ENCODE measurements at regions not wholly inside any gene's neighbourhood (a gene's known extent, or its start where the extent isn't known, plus 50 kb on each side); places are given as distances from the start of the nearest gene placed in this dataset.

DNA sequence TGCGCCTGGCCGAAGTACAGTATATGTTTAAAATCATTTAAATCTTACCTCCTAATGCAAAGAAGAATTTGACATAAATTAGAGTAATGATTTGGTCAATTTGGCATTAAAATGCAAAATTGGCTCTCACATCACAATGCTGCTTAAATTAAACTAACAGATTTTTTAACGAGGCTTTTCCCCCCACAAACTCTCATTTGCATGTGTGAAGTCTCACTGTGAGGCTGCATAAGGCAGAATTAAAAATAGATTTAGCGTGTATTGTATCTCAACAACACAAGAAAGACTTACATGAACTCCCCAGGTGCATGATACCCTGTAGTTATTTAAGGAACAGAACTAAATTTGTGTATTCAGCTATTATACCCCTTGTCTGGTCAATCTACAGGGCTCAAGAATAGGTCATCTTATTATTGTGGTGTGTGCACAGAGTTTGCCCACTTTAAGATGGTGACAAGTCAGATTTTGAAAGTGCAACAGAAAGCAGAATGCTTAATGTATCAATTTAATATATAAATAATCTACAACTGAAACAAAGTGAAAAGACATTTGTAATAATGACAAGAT lies 897.9 kb downstream of the EPHA3 start:
- no peaks in the 10 kb centered on the region for H3K36me3 ChIP-seq (ENCODE audit: control insufficient read depth in 4 of 4, insufficient read depth in 4 of 4, low read length in 4 of 4)
- DNase-seq: no peak
- no peak for ATAC-seq (ENCODE audit: insufficient read depth, low FRiP score)
- H3K27me3 ChIP-seq (ENCODE audit: control insufficient read depth in 3 of 3, insufficient read depth in 3 of 3, low read length in 2 of 3): no peaks in the 10 kb centered on the region
- H3K4me3 ChIP-seq: no peak overlapping the region
- WGBS, 2 donors: 90 to 91% methylated on average over 4 of the region's 4 CpGs
- H3K9ac ChIP-seq (ENCODE audit: insufficient read depth in 1 of 2, low read length in 2 of 2): no peak overlapping the region
- TF ChIP-seq, protein P1, sequence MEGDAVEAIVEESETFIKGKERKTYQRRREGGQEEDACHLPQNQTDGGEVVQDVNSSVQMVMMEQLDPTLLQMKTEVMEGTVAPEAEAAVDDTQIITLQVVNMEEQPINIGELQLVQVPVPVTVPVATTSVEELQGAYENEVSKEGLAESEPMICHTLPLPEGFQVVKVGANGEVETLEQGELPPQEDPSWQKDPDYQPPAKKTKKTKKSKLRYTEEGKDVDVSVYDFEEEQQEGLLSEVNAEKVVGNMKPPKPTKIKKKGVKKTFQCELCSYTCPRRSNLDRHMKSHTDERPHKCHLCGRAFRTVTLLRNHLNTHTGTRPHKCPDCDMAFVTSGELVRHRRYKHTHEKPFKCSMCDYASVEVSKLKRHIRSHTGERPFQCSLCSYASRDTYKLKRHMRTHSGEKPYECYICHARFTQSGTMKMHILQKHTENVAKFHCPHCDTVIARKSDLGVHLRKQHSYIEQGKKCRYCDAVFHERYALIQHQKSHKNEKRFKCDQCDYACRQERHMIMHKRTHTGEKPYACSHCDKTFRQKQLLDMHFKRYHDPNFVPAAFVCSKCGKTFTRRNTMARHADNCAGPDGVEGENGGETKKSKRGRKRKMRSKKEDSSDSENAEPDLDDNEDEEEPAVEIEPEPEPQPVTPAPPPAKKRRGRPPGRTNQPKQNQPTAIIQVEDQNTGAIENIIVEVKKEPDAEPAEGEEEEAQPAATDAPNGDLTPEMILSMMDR (IDR thresholded peaks at IDR 0.05; ENCODE audit: control extremely low read depth, extremely low read depth): no peak
- H3K27ac ChIP-seq (ENCODE audit: low read depth in 1 of 2, low read length in 1 of 2): no peak overlapping the region
- peaks cover 0 to 22% (median 7%) of the 10 kb centered on the region in 5 donors for H3K4me1 ChIP-seq (ENCODE audit: control insufficient read depth in 5 of 5, insufficient read depth in 5 of 5, low read length in 5 of 5)
- no peaks in the 10 kb centered on the region for H3K9me3 ChIP-seq (ENCODE audit: control insufficient read depth in 4 of 4, insufficient read depth in 3 of 4, low read length in 3 of 4)

DNA sequence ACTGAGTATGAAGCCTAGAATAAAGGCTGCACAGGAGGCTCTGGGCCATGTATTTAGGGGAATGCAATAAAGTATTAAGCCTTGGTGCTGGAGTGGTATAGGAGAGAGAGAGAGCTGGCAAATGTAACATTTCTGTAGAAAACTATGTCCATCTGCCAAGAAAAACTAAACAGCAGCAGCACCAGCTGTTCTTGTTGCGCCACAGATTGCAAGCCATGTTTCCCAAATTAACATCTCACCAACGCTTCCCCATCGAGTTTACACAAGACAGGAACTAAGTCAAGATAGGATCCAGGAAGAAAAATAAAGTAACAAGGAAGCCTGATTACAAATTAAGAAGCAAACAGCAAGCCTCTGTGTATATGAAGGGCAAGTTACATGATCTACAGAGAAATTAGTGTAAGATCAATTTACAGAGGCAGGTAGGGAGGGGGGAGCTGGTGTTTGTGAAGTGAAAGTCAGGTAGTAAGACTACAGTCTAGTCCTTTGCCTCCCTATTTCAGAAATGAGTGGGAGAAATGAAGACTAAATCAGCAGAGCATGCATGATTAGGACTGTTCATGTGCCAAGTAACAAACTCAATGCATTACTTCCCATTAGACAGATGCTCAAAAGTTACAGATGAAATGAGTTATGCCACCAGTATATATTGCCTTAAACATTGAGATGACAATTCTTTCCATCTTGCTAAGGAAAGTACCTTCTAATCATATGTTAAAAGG lies 900.5 kb downstream of the EPHA3 start:
- H3K36me3 ChIP-seq (ENCODE audit: control insufficient read depth in 4 of 4, insufficient read depth in 4 of 4, low read length in 4 of 4): no peaks in the 10 kb centered on the region
- 13% methylated on average over 3 of the region's 3 CpGs for WGBS, 2 donors
- no peak overlapping the region for H3K9ac ChIP-seq (ENCODE audit: insufficient read depth in 1 of 2, low read length in 2 of 2)
- no peak overlapping the region for H3K27ac ChIP-seq (ENCODE audit: low read depth in 1 of 2, low read length in 1 of 2)
- DNase-seq: peak; percentile 89 to 97 (median 96)
- no peak overlapping the region for H3K4me3 ChIP-seq
- TF ChIP-seq, protein P1 (IDR thresholded peaks at IDR 0.05; ENCODE audit: control extremely low read depth, extremely low read depth): no peak
- ATAC-seq (ENCODE audit: insufficient read depth, low FRiP score): no peak
- no peaks in the 10 kb centered on the region for H3K9me3 ChIP-seq (ENCODE audit: control insufficient read depth in 4 of 4, insufficient read depth in 3 of 4, low read length in 3 of 4)
- H3K4me1 ChIP-seq (ENCODE audit: control insufficient read depth in 5 of 5, insufficient read depth in 5 of 5, low read length in 5 of 5): peaks cover 1 to 36% (median 17%) of the 10 kb centered on the region in 5 donors
- H3K27me3 ChIP-seq (ENCODE audit: control insufficient read depth in 3 of 3, insufficient read depth in 3 of 3, low read length in 2 of 3): no peaks in the 10 kb centered on the region

DNA sequence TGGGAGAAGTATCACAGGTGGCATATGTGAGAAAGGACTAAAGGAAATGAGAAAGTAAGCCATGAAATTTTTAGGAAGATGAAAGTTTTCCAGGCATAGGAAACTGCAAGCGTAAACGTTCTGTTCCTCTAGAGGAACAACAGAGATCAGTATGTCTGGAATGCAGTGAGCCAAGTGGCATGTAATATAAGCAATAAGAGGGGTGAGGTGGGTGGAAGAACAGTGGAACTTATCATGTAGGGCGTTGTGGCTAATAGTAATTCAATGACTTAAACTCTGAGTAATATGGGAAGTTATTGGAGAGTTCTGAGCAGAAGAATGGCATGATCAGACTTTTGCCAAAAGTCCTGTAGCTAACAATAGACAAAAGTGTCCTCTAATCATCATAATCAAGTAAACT lies 902.9 kb downstream of the EPHA3 start:
- H3K27me3 ChIP-seq (ENCODE audit: control insufficient read depth in 3 of 3, insufficient read depth in 3 of 3, low read length in 2 of 3): no peaks in the 10 kb centered on the region
- no peaks in the 10 kb centered on the region for H3K36me3 ChIP-seq (ENCODE audit: control insufficient read depth in 4 of 4, insufficient read depth in 4 of 4, low read length in 4 of 4)
- peak in 1 of 3 donors; percentile 34 for DNase-seq
- ATAC-seq (ENCODE audit: insufficient read depth, low FRiP score): no peak
- TF ChIP-seq, protein P1 (IDR thresholded peaks at IDR 0.05; ENCODE audit: control extremely low read depth, extremely low read depth): no peak
- peaks cover 1 to 36% (median 17%) of the 10 kb centered on the region in 5 donors for H3K4me1 ChIP-seq (ENCODE audit: control insufficient read depth in 5 of 5, insufficient read depth in 5 of 5, low read length in 5 of 5)
- no peak overlapping the region for H3K9ac ChIP-seq (ENCODE audit: insufficient read depth in 1 of 2, low read length in 2 of 2)
- H3K4me3 ChIP-seq: no peak overlapping the region
- H3K27ac ChIP-seq (ENCODE audit: low read depth in 1 of 2, low read length in 1 of 2): no peak overlapping the region
- H3K9me3 ChIP-seq (ENCODE audit: control insufficient read depth in 4 of 4, insufficient read depth in 3 of 4, low read length in 3 of 4): no peaks in the 10 kb centered on the region
- WGBS, 2 donors: 26 to 57% methylated on average over 3 of the region's 3 CpGs
